Mucosa of descending colon (tissue), 3 donors: ENCODE measurements at regions not wholly inside any gene's neighbourhood (a gene's known extent, or its start where the extent isn't known, plus 50 kb on each side); places are given as distances from the start of the nearest gene placed in this dataset.

ENCODE experiments used
- ATAC-seq: fragments of 200-7000 bp; cut with Tn5 transposase; one replicate; pipeline ENCODE4 v1.9.1; 2020; ENCODE audit warnings: mild to moderate bottlenecking, moderate library complexity
- DNase-seq, 3 donors: peaks; one replicate each; pipeline ENCODE4 v3.0.0-alpha.2; 2020
- H3K36me3 ChIP-seq: fragments of 200-600 bp; one replicate; pipeline ENCODE4 v1.8.0; 2021; ENCODE audit warnings: low read depth, mild to moderate bottlenecking
- H3K4me1 ChIP-seq: fragments of 200-600 bp; one replicate; pipeline ENCODE4 v1.8.0; 2021; ENCODE audit warnings: low read depth, mild to moderate bottlenecking
- H3K4me3 ChIP-seq: fragments of 200-600 bp; one replicate; pipeline ENCODE4 v1.8.0; 2021; ENCODE audit warnings: mild to moderate bottlenecking
- H3K9me3 ChIP-seq: fragments of 200-600 bp; one replicate; pipeline ENCODE4 v1.8.0; 2021; ENCODE audit warnings: mild to moderate bottlenecking
- CTCF ChIP-seq: fragments of 200-600 bp; IDR thresholded peaks from one replicate; pipeline ENCODE4 v1.8.0; 2022; ENCODE audit warnings: antibody characterized with exemption, mild to moderate bottlenecking
- intact Hi-C, 2 donors: fragments of 100-400 bp; cut with DNase I in 1 of 2; cut with micrococcal nuclease in 1 of 2; formaldehyde crosslinking; loops; one replicate each; pipeline versions ENCODE4 v1.11.0 to v1.11.1; 2022; cut with DNase I, micrococcal nuclease
- donor health status: DM: no; HTN: no; CAD: no; lungs with moderate emphysema.
- donor health status: DM: no; HTN: no; CAD: no.
- donor health status: DM: no; HTN: yes; CAD: no.

- Histone ChIP-seq H3K36me3 (no peaks in the 10 kb centered on the region), H3K4me1 (no peaks in the 10 kb centered on the region), H3K9me3 (no peaks in the 10 kb centered on the region), H3K4me3 (no peak overlapping the region)
- no peak for DNase-seq
- TF ChIP-seq CTCF, result no peak
- ATAC-seq, result no peak
- intact Hi-C loops, result no loop called here
Observed at GRCh38 chrX:20951016-20951810, 423.0 kb upstream of the CNKSR2 start.

DNA sequence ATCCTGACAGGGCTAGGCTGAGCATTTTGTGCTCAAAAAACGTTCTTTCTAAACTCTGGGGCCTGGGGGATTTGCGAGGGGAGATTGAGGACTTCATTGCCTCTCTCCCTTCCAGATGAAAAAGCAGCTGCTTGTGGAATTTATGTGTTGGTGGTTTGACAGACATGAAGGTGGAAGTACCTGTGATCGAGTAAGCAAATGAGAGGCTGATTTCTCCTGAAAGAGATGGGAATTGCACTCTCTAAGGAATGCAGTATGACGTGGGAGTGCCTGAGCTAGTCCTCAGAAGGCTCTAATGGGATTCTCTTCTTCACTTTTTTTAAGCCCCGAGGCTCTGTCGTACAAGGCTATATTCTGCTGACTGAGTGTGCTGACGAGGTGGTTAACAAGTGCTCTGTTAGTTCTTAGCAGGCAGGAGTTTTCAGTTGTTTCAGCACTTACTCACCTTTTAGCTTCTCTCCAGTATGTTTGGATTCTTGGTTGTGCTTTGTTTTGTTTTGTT, 426.8 kb upstream of the CNKSR2 start:
- DNase-seq, result no peak
- Histone ChIP-seq H3K9me3 (no peaks in the 10 kb centered on the region), H3K4me1 (no peaks in the 10 kb centered on the region), H3K36me3 (no peaks in the 10 kb centered on the region), H3K4me3 (no peak overlapping the region)
- no peak for ATAC-seq
- intact Hi-C loops, result no loop called here
- TF ChIP-seq CTCF, result no peak

- DNase-seq (no peak), ATAC-seq (no peak)
- no peaks in the 10 kb centered on the region for H3K4me1 ChIP-seq
- TF ChIP-seq CTCF, result no peak
- intact Hi-C loops, result no loop called here
- no peaks in the 10 kb centered on the region for H3K9me3 ChIP-seq
- H3K36me3 ChIP-seq, result no peaks in the 10 kb centered on the region
- no peak overlapping the region for H3K4me3 ChIP-seq
Observed at GRCh38 chrX:20913760-20914159, 460.5 kb upstream of the CNKSR2 start.

DNA sequence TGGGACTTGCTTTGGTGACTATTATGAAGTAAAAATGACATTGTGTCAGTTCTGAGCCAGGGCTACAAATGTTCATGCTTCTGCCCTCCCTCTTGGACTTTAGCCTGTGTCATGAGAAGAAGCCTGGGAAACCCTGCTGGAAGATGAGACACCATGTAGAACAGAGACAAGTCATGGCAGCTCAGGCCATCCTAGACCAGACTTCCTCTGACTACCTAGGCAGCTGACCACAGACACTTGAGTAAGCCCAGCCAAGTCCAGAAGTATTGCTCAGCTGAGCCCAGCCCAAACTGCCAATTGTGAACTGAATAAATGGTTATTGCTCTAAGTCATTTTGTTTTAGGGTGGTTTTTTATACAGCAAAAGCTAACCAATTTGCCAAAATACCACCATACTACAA, 467.6 kb upstream of the CNKSR2 start:
- DNase-seq (no peak), ATAC-seq (no peak)
- TF ChIP-seq CTCF, result no peak
- no peaks in the 10 kb centered on the region for H3K9me3 ChIP-seq
- intact Hi-C loops, result no loop called here
- H3K4me1 ChIP-seq, result no peaks in the 10 kb centered on the region
- no peak overlapping the region for H3K4me3 ChIP-seq
- no peaks in the 10 kb centered on the region for H3K36me3 ChIP-seq

GRCh38 chrX:20884565-20884964, 489.7 kb upstream of the CNKSR2 start:
- no peaks in the 10 kb centered on the region for H3K4me1 ChIP-seq
- no peak for DNase-seq
- no peak for ATAC-seq
- H3K36me3 ChIP-seq, result no peaks in the 10 kb centered on the region
- H3K9me3 ChIP-seq, result no peaks in the 10 kb centered on the region
- no peak overlapping the region for H3K4me3 ChIP-seq
- intact Hi-C loops, result no loop called here
- TF ChIP-seq CTCF, result no peak
